ENCODE measurements at regions not wholly inside any gene's neighbourhood (a gene's known extent, or its start where the extent isn't known, plus 50 kb on each side); places are given as distances from the start of the nearest gene placed in this dataset.

DNA sequence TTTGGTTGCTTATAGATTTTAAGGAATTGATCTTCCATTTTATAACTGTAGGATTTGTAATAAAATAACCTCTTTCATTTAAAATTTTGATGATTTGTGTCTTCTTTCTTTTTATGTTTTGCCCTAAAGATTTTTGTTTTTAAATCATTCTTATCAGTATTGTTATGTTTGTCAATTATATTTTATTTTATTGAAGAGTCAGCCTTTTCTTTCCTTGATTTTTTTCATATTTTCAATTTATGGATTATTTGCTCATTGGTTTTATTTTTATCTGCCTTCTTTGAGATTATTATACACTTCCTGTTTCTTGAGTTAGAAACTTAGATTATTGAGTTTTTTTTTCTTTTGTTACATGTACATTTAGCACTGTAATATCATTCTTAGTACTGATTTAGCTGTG is 233.4 kb upstream of the BRINP3 start:
- Mint-ChIP-seq H3K27me3 (ENCODE audit: low read depth) (no peaks in the 10 kb centered on the region), H3K9me3 (no peaks in the 10 kb centered on the region), H3K36me3 (ENCODE audit: insufficient read depth in 1 of 3, low read depth in 3 of 3) (no peaks in the 10 kb centered on the region), H3K4me1 (no peaks in the 10 kb centered on the region), H3K27ac (no peak overlapping the region), H3K4me3 (no peak overlapping the region)
- H3K4ac ChIP-seq (ENCODE audit: low read depth, low read length): no peak overlapping the region
- no peaks in the 10 kb centered on the region for H3K9me3 ChIP-seq (ENCODE audit: control insufficient read depth, low read depth, low read length)
- no peak overlapping the region for H2AFZ ChIP-seq (ENCODE audit: low read length)
- no peak overlapping the region for H3K9ac ChIP-seq (ENCODE audit: extremely low read depth, insufficient read length, low read length)
- no peaks in the 10 kb centered on the region for H3K4me1 ChIP-seq (ENCODE audit: insufficient read depth, low read length)
- no peak overlapping the region for H4K5ac ChIP-seq (ENCODE audit: insufficient read length, low read depth, low read length)
- no peak overlapping the region for H2BK120ac ChIP-seq (ENCODE audit: low read depth, low read length, poor library complexity, severe bottlenecking)
- H4K20me1 ChIP-seq (ENCODE audit: control insufficient read depth, insufficient read depth, insufficient read length): no peaks in the 10 kb centered on the region
- no peaks in the 10 kb centered on the region for H3K79me2 ChIP-seq (ENCODE audit: insufficient read depth, low read length)
- no peak overlapping the region for H4K91ac ChIP-seq (ENCODE audit: insufficient read length, low read depth, low read length)
- H3K4me2 ChIP-seq (ENCODE audit: insufficient read depth, insufficient read length, low read length): no peak overlapping the region
- no peak overlapping the region for H2BK5ac ChIP-seq (ENCODE audit: insufficient read length, low read length)
- H2AK5ac ChIP-seq (ENCODE audit: insufficient read length, low read length): no peak overlapping the region
- H3K23ac ChIP-seq (ENCODE audit: insufficient read length, low read depth, low read length): no peak overlapping the region
- no peak overlapping the region for H3K14ac ChIP-seq (ENCODE audit: insufficient read depth, low read length)
- H3K18ac ChIP-seq (ENCODE audit: insufficient read length, low read depth, low read length): no peak overlapping the region
- H2BK12ac ChIP-seq (ENCODE audit: insufficient read length, low read depth, low read length): no peak overlapping the region
- no peak overlapping the region for H2BK15ac ChIP-seq (ENCODE audit: low read depth, low read length)
- no peak overlapping the region for H2BK20ac ChIP-seq (ENCODE audit: low read depth, low read length, poor library complexity, severe bottlenecking)
- H3K23me2 ChIP-seq (ENCODE audit: insufficient read length, low read depth, low read length, poor library complexity, severe bottlenecking): no peaks in the 10 kb centered on the region
- H3K79me1 ChIP-seq (ENCODE audit: insufficient read depth, low read depth, low read length, poor library complexity, severe bottlenecking): no peaks in the 10 kb centered on the region
- H4K8ac ChIP-seq (replicated peaks; ENCODE audit: insufficient read length, low read depth, low read length): no peak overlapping the region
- TF ChIP-seq CTCF (conservative IDR thresholded peaks at IDR 0.05): no peak
- H3K27ac ChIP-seq (ENCODE audit: insufficient read length, low read depth, low read length): no peak overlapping the region
- no peaks in the 10 kb centered on the region for H3K27me3 ChIP-seq (ENCODE audit: insufficient read depth, low read length)
- no peak overlapping the region for H3K56ac ChIP-seq (ENCODE audit: insufficient read length, low read depth, low read length)
- DNase-seq: no peak
- H3T11ph ChIP-seq (ENCODE audit: low read length): no peak overlapping the region
